ENCODE measurements at regions not wholly inside any gene's neighbourhood (a gene's known extent, or its start where the extent isn't known, plus 50 kb on each side); places are given as distances from the start of the nearest gene placed in this dataset.

- TF ChIP-seq POLR2A (IDR thresholded peaks at IDR 0.05; ENCODE audit: borderline replicate concordance, extremely low read depth, insufficient read depth, insufficient read length) (no peak), CEBPB (IDR thresholded peaks at IDR 0.05; ENCODE audit: low read depth) (no peak), TCF7L2 (IDR thresholded peaks at IDR 0.05; ENCODE audit: borderline replicate concordance, extremely low read depth, insufficient read depth, insufficient read length) (no peak), JUND (IDR thresholded peaks at IDR 0.05) (no peak)
These were observed 912.6 kb downstream of the NTRK3 start (continued) for GRCh38 chr15:87343966-87344365.

GRCh38 chr15:87340370-87340769 is 916.2 kb downstream of the NTRK3 start:
- H2AFZ ChIP-seq (ENCODE audit: low read depth, low read length, poor library complexity, severe bottlenecking): no peak overlapping the region
- RAD21 ChIA-PET (ENCODE audit: low non-redundant PET in 1 of 2, low total read pairs in 2 of 2, uncharacterized antibody in 2 of 2, unreplicated experiment in 2 of 2): no interaction called here
- no TSS peak for BruUV-seq (replicated peaks)
- no peak overlapping the region for H3K4me3 ChIP-seq (replicated peaks in 1 of 2; ENCODE audit: low read depth in 1 of 2, low read length in 2 of 2)
- no peaks in the 10 kb centered on the region for H3K9me2 ChIP-seq (ENCODE audit: insufficient read depth)
- no peaks in the 10 kb centered on the region for H3K27me3 ChIP-seq (ENCODE audit: insufficient read depth, low read length)
- no peaks in the 10 kb centered on the region for H3K36me3 ChIP-seq (ENCODE audit: control insufficient read depth in 1 of 2, insufficient read depth in 2 of 2, low read length in 2 of 2)
- H3K27ac ChIP-seq (ENCODE audit: low read depth, low read length): no peak overlapping the region
- no peak overlapping the region for H3K4me2 ChIP-seq (ENCODE audit: low read length)
- DNase-seq (ENCODE audit: low read depth, low spot score) (no peak), ATAC-seq (no peak)
- no peaks in the 10 kb centered on the region for H3K4me1 ChIP-seq (ENCODE audit: control insufficient read depth in 1 of 2, insufficient read depth in 2 of 2, low read length in 2 of 2)
- POLR2A ChIA-PET: no interaction called here
- CTCF ChIA-PET: no interaction called here
- H3K9me3 ChIP-seq (ENCODE audit: control insufficient read depth in 1 of 2, insufficient read depth in 1 of 2, low read depth in 1 of 2, low read length in 2 of 2): peaks cover 0 to 17% of the 10 kb centered on the region in 2 experiments; a peak in 2 of 4 replicates
- H4K20me1 ChIP-seq (ENCODE audit: insufficient read depth): no peaks in the 10 kb centered on the region
- H3K9ac ChIP-seq (ENCODE audit: low read length): no peak overlapping the region
- intact Hi-C loops (cut with micrococcal nuclease): no loop called here
- TF ChIP-seq RAD21 (IDR thresholded peaks at IDR 0.05; ENCODE audit: low read depth) (no peak), ZFX (IDR thresholded peaks at IDR 0.05) (no peak), POLR2AphosphoS5 (IDR thresholded peaks at IDR 0.05; ENCODE audit: low read depth, low read length) (no peak)
- TF ChIP-seq, protein P1, sequence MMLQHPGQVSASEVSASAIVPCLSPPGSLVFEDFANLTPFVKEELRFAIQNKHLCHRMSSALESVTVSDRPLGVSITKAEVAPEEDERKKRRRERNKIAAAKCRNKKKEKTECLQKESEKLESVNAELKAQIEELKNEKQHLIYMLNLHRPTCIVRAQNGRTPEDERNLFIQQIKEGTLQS (IDR thresholded peaks at IDR 0.05): no peak
- no peaks in the 10 kb centered on the region for H3K79me2 ChIP-seq (ENCODE audit: insufficient read depth, low read length)

GRCh38 chr15:87326269-87326668 is 930.3 kb downstream of the NTRK3 start:
- Histone ChIP-seq H4K20me1 (ENCODE audit: insufficient read depth) (no peaks in the 10 kb centered on the region), H3K27ac (ENCODE audit: low read depth, low read length) (no peak overlapping the region), H3K9me3 (ENCODE audit: control insufficient read depth in 1 of 2, insufficient read depth in 1 of 2, low read depth in 1 of 2, low read length in 2 of 2) (peaks cover 0 to 8% of the 10 kb centered on the region in 2 experiments; a peak in 3 of 4 replicates), H3K4me1 (ENCODE audit: control insufficient read depth in 1 of 2, insufficient read depth in 2 of 2, low read length in 2 of 2) (no peaks in the 10 kb centered on the region), H3K4me2 (ENCODE audit: low read length) (no peak overlapping the region), H3K9me2 (ENCODE audit: insufficient read depth) (no peaks in the 10 kb centered on the region), H3K4me3 (replicated peaks in 1 of 2; ENCODE audit: low read depth in 1 of 2, low read length in 2 of 2) (no peak overlapping the region), H3K79me2 (ENCODE audit: insufficient read depth, low read length) (no peaks in the 10 kb centered on the region), H3K9ac (ENCODE audit: low read length) (no peak overlapping the region), H2AFZ (ENCODE audit: low read depth, low read length, poor library complexity, severe bottlenecking) (no peak overlapping the region), H3K36me3 (ENCODE audit: control insufficient read depth in 1 of 2, insufficient read depth in 2 of 2, low read length in 2 of 2) (no peaks in the 10 kb centered on the region), H3K27me3 (ENCODE audit: insufficient read depth, low read length) (no peaks in the 10 kb centered on the region)
- ATAC-seq (no peak), DNase-seq (ENCODE audit: low read depth, low spot score) (no peak)
- no TSS peak for BruUV-seq (replicated peaks)
- ChIA-PET RAD21 (ENCODE audit: low non-redundant PET in 1 of 2, low total read pairs in 2 of 2, uncharacterized antibody in 2 of 2, unreplicated experiment in 2 of 2) (no interaction called here), POLR2A (no interaction called here), CTCF (no interaction called here)
- intact Hi-C loops (cut with micrococcal nuclease): no loop called here
- no peak for TF ChIP-seq TCF7L2 (IDR thresholded peaks at IDR 0.05; ENCODE audit: borderline replicate concordance, extremely low read depth, insufficient read depth, insufficient read length)
- no peak for TF ChIP-seq ELF1 (IDR thresholded peaks at IDR 0.05; ENCODE audit: borderline replicate concordance, low read depth)
- TF ChIP-seq POLR2AphosphoS5 (IDR thresholded peaks at IDR 0.05; ENCODE audit: low read depth, low read length): no peak
- TF ChIP-seq CEBPB (IDR thresholded peaks at IDR 0.05; ENCODE audit: low read depth): no peak
- TF ChIP-seq JUND (IDR thresholded peaks at IDR 0.05): no peak
- TF ChIP-seq, protein P2, sequence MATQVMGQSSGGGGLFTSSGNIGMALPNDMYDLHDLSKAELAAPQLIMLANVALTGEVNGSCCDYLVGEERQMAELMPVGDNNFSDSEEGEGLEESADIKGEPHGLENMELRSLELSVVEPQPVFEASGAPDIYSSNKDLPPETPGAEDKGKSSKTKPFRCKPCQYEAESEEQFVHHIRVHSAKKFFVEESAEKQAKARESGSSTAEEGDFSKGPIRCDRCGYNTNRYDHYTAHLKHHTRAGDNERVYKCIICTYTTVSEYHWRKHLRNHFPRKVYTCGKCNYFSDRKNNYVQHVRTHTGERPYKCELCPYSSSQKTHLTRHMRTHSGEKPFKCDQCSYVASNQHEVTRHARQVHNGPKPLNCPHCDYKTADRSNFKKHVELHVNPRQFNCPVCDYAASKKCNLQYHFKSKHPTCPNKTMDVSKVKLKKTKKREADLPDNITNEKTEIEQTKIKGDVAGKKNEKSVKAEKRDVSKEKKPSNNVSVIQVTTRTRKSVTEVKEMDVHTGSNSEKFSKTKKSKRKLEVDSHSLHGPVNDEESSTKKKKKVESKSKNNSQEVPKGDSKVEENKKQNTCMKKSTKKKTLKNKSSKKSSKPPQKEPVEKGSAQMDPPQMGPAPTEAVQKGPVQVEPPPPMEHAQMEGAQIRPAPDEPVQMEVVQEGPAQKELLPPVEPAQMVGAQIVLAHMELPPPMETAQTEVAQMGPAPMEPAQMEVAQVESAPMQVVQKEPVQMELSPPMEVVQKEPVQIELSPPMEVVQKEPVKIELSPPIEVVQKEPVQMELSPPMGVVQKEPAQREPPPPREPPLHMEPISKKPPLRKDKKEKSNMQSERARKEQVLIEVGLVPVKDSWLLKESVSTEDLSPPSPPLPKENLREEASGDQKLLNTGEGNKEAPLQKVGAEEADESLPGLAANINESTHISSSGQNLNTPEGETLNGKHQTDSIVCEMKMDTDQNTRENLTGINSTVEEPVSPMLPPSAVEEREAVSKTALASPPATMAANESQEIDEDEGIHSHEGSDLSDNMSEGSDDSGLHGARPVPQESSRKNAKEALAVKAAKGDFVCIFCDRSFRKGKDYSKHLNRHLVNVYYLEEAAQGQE (IDR thresholded peaks at IDR 0.05; ENCODE audit: low read depth): no peak
- TF ChIP-seq CBX3 (IDR thresholded peaks at IDR 0.05; ENCODE audit: low read depth): no peak
- TF ChIP-seq ZNF274 (IDR thresholded peaks at IDR 0.05; ENCODE audit: low read depth, low read length): no peak
- TF ChIP-seq EGR1 (IDR thresholded peaks at IDR 0.05; ENCODE audit: low read depth): no peak
- TF ChIP-seq, protein P3, sequence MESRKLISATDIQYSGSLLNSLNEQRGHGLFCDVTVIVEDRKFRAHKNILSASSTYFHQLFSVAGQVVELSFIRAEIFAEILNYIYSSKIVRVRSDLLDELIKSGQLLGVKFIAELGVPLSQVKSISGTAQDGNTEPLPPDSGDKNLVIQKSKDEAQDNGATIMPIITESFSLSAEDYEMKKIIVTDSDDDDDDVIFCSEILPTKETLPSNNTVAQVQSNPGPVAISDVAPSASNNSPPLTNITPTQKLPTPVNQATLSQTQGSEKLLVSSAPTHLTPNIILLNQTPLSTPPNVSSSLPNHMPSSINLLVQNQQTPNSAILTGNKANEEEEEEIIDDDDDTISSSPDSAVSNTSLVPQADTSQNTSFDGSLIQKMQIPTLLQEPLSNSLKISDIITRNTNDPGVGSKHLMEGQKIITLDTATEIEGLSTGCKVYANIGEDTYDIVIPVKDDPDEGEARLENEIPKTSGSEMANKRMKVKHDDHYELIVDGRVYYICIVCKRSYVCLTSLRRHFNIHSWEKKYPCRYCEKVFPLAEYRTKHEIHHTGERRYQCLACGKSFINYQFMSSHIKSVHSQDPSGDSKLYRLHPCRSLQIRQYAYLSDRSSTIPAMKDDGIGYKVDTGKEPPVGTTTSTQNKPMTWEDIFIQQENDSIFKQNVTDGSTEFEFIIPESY (IDR thresholded peaks at IDR 0.05; ENCODE audit: extremely low read depth, insufficient replicate concordance, low read length): no peak
